Hematopoietic multipotent progenitor cell treated with erythropoietin and hydrocortisone succinate and interleukin-3 and kit ligand, for 4 days (in vitro differentiated cells): ENCODE measurements at regions not wholly inside any gene's neighbourhood (a gene's known extent, or its start where the extent isn't known, plus 50 kb on each side); places are given as distances from the start of the nearest gene placed in this dataset.

ENCODE experiments used
- DNase-seq: peaks from one replicate; pipeline ENCODE4 v3.0.0-alpha.2; 2015

DNA sequence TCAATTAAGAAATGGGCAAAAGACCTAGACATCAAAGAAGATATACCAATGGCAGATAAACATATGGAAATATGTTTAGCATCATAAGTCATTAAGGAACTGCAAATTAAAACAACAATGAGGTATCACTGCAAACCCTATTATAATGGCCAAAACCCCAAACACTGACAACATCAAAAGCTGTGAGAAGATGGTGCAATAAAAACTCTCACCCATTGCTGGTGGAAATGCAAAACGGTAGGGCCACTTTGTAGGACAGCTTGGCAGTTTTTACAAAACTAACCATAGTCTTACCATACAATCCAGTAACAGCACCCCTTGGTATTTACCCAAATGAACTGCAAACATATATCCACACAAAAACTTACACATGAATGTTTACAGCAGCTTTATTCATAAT, 213.1 kb downstream of the UBE2E3 start:
- DNase-seq: no peak

DNA sequence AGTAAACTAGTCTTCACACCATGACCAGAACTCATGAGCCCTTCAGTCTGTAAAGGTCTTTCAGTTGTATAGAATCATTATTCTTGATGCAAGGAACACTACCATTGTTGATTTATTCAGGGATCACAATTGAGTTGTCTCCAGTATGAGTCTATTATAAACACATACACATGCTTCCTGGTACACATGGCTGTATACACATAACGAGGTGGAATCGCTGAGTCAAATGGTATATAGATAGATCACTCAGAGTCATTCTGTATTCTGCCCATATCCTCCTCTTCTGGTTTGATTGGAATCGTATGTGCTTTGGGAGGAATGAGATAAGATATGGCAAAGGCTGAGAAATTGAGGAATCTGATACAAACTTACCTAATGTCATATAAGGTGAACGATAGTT, 216.0 kb downstream of the UBE2E3 start:
- DNase-seq: no peak

DNA sequence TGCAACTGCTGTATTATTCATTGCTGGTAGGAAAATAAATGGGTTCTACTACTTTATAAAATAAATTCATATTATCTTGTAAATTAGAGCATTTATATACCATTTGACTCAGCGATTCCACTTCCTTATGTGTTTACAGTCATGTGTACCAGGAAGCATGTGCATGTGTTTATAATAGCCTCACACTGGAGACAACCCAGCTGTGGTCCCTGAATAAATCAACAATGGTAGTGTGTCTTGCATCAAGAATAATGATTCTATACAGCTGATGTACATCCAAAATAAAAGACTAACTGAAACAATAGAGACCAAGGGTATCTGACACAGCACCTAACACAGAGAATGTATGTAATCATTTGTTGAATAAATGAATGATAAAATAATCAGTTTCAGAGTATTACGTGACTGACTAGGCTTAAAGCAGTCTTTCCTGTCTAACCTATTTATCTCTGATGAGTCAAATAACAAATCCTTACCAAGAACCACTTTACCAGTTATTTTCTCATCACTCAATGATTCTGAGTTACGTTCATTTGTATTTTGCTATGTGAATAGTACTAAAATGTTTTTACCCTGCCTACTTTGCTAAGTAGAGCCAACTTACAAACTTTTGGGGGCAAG, 216.8 kb downstream of the UBE2E3 start:
- DNase-seq: peak; percentile 6

DNA sequence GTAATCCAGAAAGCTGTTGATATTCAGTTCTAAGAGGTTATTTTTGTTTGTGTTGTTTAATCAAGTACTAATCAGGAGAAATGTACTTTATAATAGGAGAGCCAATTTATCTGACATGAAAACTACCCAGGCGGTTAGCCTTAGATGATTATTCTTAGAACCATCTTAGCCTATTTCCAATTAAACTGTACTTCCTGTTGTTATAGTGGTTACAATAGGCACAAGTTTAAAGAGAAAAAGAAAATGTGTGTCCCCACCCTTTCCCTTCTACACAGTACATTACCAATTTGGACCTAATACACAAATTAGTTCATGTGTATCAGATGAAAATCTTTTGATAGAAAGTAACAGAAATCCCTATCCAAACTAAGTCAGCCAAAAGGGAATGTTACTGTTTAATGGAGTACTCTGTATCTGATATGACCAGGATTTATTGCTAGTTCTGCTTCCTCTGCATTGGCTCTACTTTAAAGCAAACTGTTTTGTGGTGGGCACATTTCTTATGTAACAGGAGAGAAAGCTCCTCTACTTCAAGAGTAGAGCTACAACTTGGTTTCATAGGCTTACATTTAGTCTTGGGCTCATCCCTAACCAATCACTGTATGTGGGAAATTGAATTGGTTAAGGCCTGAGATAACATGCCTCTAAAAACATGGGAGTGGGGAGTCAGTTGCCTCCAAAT, 217.9 kb downstream of the UBE2E3 start:
- peak; percentile 34 for DNase-seq

DNA sequence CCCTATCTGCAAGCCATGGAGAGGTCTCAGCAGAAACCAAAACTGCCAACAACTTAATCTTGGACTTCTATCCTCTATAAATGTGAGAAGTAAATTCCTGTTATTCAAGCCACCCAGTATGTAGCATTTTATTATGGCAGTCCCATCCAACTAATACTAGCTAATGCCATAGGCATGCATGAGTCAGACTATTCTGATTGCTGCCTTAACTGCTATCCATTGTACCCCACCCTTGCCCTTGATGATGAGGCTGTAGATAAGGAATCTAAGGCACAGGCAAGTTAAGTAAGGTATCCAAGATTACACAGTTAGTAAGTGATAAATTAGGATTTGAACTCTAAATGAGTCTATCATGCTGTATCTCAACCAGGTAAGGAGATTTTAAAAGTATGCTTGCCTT, 223.0 kb downstream of the UBE2E3 start:
- DNase-seq: peak; percentile 12

DNA sequence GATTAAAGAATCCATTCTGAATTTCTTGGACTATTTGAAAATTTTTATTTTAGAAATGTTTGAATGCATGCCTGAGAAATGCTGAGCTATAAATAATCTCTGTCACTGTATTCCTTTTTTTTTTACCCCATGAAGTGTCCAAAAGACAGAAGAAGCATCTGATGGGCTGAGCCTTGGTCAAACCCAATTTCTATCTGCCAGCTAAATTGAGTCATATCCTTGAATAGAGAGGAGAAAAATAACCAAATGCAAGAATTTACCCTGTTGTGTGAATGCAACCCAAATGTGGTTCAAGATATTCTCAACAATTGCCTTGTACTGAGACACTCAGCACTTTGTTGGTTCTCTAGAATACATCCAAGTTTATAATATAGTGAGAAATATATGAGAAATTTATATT, 223.5 kb downstream of the UBE2E3 start:
- DNase-seq: no peak

DNA sequence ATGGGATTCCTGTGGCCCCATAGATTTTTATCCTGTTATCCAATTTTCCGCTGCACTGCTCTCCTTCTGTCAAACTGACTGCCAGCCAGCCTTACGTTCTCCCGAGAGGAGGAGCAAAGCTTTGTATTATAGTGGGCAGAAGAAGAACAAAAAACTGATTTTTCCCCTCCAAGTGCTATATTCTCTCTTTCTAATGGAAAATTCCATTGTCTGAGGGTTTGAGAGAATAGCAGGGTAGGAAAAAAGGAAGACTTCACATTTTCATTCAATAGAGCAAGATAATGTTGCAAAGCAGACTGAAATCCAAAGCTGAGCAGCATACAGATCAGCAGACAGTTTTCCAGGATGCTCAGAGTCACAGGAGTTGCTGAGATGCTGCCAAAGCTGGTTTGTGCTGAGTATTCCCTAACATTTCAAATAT, 238.0 kb downstream of the UBE2E3 start:
- no peak for DNase-seq

DNA sequence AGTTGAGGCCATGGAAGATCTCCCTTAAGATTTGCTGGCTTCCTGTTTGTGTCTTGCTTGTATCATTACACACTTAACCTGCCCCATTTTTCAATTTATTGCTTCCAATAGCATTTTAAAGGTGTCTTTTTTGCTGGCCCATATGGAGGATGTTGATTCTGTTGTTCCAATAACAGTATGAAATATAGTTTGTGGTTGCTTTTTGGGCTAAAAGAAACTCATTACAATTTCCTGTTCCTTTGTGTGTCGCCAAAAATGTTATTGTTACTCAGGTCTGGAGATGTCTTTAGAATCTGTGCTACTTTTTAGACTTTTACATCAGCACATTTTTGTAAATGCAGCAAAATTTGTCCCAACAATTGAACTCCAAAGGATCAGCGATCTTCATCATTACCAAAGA, 234.0 kb upstream of the ITGA4 start:
- no peak for DNase-seq

DNA sequence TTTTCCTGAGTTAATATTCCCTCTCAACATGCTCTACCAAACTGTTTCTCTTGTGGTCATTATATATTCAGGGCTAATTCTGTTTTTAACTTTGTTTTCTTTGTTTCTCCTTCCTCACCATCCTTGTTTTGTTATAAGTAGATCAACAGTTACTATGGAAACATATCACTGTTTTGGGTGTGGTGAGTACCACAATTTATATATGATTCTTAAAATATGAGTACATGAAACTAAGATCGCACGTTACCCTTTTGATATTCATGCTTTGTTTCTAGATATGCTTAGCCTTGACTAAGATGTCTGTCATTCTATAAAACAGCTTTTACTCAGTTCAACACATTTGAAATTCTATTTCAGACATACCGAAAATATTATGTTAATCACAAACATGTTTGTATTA, 232.3 kb upstream of the ITGA4 start:
- no peak for DNase-seq

DNA sequence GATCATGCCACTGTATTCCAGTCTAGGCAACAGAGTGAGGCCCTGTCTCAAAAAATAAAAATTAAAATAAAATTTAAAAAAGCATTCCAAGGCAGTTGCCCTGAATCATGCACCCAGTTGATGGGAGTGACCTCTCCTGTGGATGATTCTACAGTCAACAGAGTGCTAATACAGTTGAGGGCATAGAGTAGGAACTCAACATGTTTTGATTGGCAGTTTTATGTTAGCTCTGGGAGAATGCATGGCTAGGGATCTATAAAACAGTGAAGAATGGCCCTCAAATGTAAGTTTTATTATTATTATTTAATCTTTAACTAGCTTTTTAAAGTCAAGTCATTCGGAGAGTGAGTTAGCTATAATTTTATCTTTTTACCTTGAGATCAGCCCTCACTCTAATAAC, 228.5 kb upstream of the ITGA4 start:
- DNase-seq: no peak

DNA sequence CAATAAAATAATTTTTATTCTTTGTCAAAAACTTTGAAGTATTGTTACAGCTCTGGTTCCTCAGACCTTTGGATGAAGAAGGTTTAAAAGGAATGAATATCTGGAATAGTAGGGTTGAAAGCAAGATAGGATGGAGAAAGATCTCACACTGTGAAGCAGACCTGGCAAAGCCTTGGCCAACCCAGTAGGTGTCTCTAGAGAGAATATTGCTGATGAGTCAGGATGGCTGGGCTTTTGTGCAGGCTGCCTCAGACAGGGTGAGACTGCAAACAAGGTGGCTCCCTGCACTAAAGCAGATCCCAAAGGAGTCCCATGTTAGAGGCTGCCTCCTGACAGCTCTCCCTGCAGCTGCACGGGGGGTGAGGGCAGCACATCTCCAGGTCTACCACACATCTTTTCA, 226.0 kb upstream of the ITGA4 start:
- no peak for DNase-seq

DNA sequence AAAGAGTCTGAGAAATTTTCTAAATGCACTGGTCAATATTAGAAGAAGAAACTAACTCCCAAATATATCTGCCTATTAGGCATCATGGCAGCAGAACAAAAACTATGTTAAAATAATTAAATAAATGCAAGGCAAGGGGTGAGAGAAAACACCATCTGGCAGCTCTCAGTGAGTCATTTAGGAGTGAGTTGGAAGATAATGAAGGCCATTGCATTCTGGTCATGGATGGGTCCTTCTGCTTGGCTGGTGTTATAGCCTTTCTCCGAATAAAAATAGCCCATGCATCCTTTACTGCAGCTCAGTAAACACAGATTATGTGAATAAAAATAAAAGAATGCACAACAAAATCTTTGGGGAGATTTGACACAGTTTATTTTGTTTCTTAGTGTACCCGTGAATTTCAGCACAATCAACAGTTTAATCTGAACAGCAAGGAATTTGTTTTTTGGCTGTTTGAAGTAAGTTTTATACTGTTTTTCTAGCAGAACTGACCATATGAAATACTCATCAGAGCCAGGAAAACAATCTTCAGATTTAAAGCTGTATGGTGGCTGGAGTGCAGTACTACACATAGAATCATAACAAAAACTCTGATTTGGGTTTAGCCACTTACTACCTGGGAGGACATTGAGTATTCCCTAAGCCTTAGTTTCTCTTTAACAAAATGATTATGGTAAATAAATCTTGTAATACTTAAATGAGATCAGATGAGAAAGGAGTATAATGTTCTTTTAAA, 225.1 kb upstream of the ITGA4 start:
- no peak for DNase-seq

DNA sequence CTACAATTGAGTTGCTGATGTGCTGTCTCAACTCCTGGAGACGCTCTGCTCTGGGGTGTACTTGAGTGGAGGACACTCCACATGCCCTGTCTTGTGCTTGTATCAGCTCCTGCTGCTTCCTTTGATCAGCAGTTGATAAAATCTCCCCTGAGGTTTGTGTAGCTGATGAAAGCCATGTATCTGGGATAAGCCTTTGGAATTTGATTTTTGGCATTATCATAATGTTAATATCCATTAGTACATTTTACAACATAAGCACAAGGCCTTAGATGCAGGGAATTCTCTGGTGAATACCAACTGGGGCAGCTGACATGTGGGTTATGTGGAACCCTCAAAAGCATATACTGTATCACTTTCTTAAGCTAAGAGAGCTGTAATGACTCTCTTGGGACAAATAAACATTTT, 222.7 kb upstream of the ITGA4 start:
- no peak for DNase-seq

DNA sequence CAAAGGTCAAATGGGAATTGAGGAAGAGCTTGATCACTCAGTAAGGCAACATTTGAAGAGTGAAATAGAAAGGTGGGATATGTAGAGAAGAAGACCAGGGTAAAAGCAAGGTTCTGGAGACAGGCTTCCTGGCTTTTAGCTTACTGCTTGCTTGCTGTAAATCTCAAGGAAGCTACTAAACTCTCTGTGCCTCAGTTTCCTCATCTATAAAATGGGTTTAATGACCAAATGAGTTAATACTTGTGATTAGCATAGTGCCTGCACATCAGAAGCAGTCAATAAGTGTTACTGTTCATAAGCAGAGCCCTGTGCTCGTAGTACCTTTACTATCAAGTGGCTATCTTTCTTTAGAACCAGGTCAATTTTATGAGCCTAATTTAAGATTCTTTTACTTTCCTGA, 222.2 kb upstream of the ITGA4 start:
- no peak for DNase-seq

DNA sequence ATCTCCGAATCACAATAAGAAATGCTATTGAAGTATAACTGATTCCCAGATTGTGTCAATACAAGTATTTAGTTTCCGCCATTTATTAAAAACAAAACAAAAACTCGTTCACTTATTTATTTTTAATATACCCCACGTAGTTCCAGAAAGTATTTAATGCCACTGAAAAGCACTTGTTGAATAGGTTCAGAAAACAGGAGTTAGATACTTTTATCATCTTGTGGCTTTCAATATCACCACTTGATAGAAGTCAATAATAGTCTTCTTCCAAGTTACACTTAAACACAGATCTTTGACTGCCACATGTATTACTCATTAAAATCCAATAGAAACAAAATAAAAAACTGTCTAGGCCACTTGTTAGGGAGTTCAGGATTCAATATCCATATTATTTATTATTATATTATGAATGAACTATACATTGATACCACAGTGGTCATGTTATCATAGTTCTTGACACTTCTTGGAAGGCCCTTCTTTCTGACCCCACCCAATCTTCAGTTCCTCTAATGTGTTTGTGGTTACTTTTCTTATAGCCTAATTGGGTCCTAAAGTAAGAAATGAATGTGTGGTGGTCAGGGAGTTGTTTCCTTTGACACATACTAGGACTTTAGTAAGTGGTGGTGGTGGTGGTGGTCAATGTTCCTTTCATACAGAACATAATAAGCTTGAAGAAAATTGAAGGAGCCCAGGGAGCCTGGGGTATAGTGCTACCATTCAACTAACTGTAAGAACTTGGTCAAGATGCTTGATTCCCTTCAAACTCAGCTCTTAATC, 221.3 kb upstream of the ITGA4 start:
- peak; percentile 84 for DNase-seq

DNA sequence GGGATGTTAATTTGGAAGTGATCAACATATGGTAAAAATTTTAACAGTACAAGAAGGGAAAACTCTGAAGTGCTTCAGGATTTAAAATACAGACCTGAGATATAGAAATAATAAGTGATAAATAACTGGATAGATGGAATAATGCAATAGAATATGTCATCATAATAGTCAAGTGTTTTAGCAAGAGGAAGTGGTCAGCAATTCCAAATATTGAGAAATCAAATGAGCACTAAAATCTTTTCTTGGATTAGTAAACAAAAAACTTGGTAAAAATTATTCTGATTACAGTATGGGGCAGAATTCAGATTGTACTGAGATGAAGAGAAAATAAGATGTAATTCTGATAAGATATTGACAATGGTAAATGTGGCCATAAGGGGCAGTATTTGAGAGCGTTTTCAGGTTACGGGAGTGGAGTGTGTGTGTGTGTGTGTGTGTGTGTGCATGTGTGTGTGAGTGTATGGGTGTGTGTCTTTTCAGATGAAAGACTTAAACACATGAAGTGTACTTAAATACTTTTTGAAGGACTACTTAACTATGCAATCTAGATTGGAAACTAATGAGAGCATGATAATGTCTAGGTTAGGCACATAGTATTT, 217.9 kb upstream of the ITGA4 start:
- DNase-seq: peak; percentile 28

DNA sequence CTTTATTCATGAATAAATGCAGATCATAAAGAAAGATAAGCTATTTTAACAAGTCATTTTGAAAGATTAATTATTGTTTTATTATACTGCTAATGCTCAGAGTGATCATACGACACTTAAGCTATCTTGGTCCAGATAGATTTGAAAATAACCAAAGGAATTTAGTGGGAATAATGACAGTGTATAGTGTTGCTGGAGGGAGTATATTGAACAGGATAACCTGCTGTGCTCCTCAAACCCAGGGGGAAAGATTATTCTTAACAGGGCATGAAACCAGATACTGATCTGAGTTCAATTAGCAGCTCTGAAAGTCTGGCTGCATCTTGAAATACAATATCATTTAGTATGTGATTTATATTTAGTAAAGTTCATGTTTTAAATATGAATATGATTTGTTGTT, 216.3 kb upstream of the ITGA4 start:
- DNase-seq: no peak

DNA sequence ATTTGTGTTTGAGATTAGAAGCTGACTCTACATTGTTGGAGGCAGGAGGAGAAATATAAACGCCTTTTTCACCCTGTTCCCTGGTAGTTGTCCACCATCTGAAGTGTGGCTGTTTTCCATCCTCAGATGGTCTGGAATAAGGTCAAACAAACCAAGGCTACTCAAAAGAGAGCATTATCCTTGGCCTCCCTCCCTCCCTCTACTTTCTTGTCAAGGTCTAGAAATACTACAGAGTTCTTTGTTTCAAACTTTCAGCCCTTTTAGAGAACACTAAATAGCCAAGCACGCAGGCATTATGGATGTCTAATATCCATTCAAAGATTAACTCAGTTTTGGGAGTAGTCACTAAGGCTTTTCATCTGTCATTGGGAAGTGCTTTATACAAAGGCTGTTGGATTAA, 215.8 kb upstream of the ITGA4 start:
- DNase-seq: no peak

DNA sequence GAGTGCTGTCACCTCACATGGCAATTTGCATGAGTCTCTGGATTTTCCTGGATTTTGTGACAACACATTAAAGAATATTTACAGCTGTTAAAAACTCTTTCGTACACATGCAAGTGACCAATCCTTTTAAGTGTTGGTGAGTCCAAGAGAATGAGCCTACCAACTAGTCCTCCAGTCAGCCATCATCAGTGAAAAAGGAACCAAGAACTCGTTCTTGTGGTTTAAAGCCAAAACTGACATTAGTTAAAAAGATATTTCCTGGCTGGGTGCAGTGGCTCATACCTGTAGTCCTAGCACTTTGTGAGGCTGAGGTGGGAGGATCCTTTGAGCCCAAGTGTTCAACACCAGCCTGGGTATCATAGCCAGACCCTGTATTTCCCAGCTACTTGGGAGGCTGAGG, 215.4 kb upstream of the ITGA4 start:
- DNase-seq: no peak

DNA sequence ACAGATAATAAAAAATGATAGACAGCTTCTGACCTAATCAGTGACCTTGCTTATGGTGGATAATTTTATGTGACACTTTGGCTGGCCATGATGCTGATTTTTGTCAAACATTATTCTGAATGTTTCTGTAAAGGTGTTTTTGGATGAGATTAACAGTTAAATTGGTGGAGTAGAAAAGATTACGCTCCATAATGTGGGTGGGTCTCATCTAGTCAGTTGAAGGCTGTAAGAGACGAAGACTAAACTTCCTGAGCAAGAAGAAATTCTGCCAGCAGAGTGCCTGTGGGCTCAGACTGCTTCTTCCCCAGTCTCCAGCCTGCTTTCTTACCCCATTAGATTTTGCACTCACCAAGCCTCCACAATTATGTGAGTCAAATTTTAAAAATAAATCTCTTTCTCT, 214.9 kb upstream of the ITGA4 start:
- no peak for DNase-seq

DNA sequence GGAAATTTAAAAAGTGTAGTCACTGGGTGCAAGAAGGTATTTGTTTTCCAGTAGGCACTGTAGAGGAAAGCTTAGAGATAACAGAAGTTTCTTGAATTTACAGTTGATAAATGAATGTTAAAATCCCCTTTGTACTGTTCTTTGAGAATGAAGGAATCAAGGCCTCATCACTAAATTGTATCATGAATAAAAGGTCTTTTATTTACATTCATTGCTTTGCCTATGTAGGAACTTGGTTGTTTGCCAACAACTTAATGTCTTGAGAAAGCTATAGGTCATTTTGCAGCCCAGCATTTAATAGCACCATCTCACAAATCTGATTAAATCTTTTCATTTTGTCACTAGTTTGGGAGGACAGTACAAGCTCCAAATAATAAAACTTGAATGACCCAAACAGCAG, 213.9 kb upstream of the ITGA4 start:
- no peak for DNase-seq

DNA sequence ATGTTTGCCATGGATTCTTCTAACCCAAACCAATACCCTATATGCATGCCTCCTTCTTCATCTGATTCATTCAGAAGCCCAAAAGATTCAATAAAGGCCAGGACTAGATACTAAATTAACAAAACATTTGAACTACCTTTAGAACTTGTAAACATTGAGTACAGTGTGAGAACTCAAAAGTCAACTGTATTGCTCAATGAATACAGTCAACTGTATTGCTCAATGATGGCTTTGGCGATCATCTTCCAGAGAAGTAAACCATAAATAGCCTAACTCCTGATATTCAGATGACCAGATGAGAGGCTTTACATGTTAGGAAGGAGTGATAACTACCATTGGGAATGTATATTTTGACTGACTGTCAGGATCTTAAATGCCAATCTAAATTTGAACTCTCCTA, 206.5 kb upstream of the ITGA4 start:
- no peak for DNase-seq
